NCI-H748 (cell line): ENCODE measurements at regions not wholly inside any gene's neighbourhood (a gene's known extent, or its start where the extent isn't known, plus 50 kb on each side); places are given as distances from the start of the nearest gene placed in this dataset.
A peak's percentile ranks its signal among the peaks of the same experiment; 100 is the strongest.

Experiments
- DNase-seq: peaks from one replicate; lab custom pipeline; 2025; ENCODE audit not compliant: unreplicated experiment; lab: John Stamatoyannopoulos, UW

DNA sequence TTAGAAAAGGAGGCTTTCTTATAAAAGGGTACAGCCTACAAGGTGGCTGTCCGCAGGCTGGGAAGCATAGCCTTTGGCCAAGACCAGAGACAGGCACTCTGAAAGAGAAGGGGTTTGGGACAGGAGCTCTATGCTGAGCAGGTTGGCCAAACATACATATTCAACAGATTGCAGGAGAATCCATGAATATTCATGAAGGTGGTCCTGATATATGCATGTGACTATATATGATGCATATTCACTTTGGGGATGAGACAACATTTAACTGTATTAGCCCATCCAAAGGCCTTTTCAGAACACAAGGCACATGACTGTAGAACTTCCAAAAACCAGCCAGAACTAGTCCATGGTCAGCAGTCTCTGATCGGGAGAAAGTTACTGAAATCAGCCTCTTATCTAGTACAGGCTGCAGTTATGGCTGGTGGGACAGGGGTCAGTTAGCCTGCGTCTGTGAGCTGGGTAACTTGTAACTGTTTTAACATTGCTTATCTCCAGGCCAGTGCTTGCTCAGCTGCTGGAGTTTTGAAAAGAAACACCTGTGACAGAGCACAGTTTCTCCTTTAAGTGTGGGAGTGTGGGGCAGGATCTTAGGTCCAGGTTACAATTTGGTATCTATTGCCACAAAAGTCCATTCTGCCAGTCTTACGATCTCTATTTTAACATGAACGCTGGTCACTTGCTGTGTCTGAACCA, 924.2 kb downstream of the UQCRFS1 start:
- DNase-seq = no peak

DNA sequence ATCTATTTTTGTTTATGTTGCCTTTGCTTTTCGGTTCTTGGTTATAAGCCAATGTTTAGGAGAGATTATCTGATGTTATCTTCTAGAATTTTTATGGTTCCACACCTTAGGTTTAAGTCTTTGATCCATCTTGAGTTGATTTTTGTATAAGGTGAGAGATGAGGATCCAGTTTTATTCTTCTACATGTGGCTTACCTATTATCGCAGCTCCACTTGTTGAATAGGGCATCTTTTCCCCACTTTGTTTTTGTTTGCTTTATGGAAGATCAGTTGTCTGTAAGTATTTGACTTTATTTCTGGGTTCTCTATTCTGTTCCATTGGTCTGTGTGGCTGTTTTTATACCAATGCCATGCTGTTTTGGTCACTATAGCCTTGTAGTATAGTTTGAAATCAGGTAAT, 927.0 kb downstream of the UQCRFS1 start:
- DNase-seq = no peak

DNA sequence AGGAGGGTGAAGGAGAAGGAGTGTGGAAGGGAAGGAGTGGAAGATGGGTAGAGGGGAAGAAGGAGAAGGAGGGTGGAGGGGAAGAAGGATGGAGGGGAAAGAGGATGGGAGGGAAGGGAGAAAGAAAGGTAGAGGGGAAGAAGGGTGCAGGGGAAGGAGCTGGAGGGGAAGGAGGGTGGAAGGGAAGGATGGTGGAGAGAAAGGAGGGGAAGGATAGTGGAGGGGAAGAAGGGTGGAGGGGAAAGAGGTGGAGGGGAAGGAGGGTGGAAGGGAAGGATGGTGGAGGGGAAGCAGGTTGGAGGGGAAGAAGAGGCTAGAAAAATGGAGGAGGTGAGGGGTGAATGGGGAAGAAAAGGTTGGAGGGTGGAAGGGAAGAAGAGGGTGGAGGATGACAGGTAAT, 927.9 kb downstream of the UQCRFS1 start:
- no peak for DNase-seq

DNA sequence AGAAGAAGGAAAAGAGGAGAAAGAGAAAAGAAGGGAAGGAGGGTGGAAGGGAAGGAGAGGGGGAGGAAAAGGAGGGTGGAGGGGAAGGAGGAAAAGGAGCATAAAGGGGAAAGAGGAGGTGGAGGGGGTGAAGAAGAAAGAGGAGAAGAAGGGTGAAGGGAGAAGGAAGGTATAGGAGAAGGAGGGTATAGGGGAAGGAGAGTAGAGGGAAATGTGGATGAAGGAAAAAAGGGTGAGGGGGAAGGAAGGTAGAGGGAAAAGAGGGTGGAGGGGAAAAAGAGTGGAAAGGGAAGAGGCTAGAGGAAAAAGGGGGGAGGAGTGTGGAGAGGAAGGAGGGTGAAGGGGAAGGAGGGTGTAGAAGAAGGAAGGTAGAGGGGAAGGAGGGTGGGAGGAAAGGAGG, 928.6 kb downstream of the UQCRFS1 start:
- no peak for DNase-seq

DNA sequence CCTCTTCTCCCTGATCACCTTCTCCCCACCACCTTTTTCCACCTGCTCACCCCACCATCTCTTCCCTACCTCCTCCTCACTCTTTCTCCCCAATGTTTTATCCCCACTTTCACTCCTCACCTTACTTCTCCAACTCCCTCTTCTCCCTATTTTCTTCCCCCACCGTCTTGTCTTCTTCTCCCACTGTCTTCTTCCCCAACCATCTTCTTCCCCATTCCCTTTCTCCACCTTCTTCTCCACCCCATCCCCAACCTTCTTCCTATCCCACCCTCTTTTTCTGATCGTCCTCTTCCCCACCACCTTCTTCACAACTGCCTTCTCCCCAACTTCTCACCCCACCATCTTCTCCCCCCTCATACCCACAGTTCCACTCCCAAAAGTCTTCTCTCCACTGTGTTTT, 929.4 kb downstream of the UQCRFS1 start:
- no peak for DNase-seq

DNA sequence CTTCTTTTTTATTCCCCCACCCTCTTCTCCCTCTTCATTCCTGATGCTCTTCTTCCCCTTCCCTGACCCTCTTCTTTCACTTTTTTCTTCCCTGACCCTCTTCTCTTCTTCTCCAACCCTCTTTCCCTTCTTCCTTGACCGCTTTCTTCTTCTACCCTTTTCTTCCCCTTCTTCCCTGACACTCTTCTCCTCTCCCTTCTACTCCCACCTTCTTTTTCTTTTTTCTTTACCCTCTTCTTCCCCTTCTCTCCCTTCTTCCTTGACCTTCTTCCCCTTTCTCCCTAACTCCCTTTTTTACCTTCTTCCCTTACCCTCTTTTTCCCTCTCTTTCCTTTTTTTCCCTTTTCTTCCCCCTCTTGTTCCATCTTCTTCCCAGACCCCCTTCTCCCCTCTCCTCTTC, 931.3 kb downstream of the UQCRFS1 start:
- no peak for DNase-seq

DNA sequence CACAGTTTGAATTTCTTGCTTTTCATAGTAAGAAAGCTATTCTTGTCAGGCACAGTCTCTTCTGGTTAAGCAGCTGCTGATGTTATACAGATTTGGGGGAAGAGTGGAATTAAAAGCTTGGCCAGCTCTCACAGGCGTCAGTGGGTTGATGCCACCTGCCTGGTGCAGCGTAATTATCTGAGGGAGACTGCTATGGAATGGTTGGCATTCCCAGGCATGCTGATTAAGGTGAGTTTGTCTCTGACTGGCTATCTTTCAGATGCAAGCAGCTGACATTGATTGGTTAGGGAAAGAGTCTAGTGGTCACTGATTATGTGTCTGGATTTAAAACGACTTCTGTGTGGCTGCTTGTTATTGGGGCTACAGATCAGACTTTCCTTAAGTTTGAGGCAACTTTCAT, 948.4 kb downstream of the UQCRFS1 start:
- no peak for DNase-seq

DNA sequence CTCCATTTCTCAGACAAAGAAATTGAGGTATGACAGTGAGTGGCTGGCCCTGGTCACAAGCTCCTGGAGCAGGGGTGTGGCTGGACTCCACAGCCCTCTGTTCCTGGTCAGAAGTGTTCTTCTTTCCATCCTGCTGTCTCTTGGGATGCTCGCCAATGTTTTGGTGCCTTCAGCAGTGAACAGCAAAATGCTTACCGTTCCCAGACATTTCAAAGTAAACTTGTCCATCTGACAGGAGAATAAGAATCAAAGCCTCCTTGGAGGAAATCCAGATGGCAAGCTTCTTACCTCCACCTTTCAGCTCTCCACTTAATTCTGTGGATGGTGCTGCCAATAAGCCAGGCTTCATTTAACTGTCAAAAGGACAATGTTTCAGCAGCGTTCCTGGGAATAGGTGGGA, 954.1 kb downstream of the UQCRFS1 start:
- no peak for DNase-seq

DNA sequence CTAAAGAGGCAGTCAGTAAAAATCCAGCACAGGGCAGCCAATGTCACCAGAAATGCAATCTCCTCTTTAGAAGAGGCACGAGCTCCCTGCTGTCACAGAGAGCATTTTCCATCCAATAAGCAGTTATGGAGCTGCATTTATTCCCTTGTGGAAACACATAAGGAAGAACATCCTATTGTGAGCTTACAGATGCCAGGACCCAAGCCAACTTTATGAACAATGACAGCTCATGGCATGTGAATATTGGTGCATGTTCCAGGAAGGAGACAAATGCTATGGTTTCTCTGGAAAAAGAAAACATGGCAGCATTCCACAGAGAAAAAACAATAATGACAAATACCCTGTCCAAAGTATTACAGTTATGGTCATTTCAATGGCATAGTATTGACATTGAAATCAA, 955.6 kb downstream of the UQCRFS1 start:
- DNase-seq = no peak

DNA sequence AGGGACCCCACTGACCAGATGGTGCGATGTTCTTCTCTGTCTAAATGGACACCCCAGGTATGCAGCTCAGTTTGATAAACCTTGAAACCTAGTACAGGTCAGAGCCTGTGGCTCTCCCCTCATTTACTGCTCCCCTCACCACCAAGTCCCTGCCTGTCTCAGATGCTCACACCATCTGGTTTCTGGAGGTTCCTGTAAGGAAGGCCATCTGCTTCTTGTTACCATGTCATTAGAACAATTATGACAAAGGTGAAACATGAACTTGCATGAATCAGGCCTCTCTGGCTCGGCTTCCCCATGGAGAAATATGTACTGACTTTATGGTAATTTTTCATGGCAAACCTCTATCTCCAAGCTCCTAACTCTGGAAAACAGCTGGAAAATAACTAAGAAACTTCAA, 965.7 kb downstream of the UQCRFS1 start:
- DNase-seq = no peak

DNA sequence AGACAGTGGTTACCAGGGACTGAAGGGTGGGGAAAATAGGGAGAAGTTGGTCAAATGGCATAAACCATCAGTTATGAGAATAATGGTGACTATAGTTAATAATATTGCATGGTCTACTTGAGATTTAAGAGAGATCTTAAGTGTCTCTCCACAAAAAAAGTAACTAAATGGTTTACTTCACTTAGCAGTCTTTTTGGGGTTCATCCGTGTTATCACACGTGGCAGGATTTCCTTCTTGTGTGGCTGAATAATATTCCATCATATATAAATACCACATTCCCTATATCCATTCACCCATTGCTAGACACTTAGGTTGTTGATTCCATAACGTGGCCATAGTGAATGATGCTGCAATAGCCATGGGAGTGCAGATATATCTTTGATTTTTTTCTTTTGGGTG, 967.0 kb downstream of the UQCRFS1 start:
- no peak for DNase-seq

DNA sequence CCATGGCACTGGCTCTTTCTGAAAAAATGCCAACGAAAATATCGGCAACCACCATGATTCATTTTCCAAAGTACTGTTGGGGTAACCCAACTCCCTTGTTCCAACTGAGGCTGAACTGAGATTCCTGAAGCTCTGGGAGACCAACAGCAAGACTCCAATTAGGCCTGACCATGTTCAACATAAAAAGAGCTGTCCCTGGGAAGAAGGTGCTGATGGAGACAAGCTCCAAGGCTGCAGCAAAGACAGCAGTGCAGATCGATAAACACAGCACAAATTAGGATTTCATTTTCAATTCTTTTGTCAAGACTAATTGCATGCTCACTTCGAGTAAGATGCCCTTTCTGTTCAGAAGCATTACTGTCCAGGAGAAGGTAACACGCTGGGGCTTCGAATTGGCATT, 968.0 kb downstream of the UQCRFS1 start:
- no peak for DNase-seq

DNA sequence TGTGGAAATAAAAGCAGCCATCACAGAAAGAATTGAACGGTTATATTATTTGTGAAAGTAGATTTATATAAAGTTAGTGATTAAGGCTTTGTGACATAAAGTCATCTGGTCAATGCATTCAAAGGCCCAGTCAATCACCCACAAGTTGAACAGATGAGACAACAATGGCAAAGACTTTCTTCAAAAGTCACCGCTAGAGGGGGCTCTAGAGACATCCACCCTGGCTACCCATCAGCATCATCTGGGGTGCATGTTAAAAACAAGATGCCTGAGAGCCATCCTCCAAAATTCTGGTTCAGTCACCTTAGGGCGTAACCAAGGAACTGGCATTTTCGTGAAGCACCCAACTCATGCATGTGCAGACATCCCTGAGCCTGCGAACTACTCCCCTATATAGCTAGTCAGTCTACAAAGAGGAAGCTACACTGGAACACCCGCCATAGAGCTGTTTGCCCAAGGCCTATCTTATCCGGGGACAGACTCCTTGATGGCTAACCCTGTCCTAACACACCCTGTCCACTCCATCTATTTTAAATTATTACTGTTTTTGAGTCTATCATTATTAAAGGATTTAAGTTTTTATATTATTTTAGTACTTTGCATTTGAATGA, 970.5 kb downstream of the UQCRFS1 start:
- peak; percentile 22 for DNase-seq

DNA sequence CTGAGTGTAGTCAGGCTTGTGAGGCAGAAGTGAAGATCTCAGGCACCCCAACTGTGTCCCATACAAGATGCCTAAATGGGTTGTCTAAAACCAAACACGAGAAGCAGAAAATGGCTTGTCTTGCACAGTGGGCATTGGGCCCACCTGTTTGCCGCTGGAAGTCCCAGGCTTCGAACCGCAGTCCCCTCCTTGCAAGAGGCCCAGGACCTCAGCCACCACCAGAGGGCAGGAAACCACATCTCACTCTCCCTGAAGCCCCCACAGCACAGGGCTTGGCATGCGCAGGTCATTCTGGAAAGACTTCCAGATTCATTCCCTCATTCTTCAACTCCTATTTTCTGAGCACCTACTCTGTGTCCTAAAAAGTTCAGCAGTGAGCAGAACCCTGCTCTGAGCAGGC, 973.7 kb downstream of the UQCRFS1 start:
- DNase-seq = no peak

DNA sequence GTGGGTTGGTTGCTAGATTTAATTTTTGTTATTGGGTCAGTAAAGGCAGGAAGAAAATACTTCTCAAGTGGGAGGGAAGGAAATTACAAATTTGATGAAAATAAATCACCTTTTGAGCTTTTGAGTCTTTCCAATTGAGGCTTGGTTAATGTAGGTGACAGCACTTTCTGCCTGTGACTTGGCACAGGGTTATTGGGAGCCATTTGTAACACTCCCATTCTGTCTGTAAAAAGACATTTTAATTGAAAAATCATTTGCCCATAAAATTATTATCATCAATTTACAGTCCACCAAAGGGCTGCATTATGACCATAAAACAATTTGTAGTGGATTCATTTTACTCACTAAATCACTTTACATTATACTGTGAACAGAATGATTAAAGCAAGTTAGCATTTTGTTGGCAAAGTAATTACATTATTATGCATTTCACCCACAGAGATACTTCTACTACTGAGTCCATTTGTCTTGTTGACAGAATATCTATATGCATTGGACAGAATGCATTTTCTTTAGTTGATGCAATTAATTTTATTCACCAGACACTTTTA, 974.6 kb downstream of the UQCRFS1 start:
- no peak for DNase-seq

DNA sequence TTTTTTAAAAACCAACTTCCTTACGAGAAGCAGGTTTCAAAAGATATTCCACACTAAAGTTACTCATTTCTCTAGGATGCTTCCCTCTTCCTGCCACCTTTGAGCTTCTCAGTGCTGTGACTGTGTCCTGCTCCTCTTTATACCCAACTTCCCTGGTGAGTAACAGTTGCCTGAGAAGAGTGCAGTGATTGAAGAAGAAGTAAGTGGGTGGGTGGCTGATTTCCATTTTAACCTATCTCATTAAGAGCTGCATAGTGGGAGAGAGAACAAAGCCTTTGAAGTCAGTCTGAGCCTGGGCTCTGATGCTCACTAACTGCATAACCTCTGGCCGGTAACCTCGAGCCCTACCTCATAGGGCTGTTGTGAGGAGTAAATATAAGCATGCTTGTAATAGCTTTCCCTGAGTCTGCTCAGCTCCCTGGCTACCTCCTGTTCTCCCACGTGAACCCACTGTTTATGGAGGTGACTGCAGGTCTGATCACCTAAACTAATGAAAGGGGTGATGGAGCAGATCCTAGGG, 977.3 kb downstream of the UQCRFS1 start:
- no peak for DNase-seq

DNA sequence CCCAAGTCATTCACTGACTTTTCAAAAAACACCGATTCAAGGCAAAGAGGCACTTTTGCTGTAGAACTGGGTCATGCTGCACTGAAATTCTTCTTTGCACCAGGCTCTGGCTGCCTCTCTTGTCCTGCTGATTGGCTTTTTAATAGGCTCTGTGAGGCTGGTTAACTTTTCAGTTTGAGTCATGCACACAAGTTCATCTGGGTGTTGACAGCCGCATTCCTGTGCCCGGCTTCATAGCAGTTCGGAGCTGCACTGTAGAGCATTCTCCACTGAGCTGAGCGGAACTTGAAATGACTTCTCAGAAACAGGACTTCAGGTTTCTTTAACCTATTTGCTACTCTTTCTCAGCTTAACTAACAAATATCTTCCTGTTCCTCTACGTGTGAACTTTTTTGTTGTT, 978.3 kb downstream of the UQCRFS1 start:
- no peak for DNase-seq

DNA sequence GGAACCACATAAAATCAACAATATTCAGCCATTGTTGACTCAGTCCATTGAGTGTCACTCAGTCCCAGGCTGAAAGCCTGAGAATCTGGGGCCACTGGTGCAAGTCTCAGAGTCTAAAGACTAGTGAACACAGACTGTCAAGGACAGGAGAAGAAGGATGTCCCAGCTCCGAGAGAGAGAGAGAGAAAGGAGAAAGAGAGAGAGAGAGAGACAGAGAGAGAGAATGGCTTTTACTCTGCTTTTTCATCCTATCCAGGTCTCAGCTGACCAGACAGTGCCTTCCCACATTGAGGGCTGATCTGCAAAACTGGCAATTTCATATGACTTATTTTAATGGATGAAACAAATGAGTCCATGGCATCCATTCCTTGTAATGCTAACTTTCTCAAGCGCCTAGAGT, 984.1 kb downstream of the UQCRFS1 start:
- DNase-seq = no peak

DNA sequence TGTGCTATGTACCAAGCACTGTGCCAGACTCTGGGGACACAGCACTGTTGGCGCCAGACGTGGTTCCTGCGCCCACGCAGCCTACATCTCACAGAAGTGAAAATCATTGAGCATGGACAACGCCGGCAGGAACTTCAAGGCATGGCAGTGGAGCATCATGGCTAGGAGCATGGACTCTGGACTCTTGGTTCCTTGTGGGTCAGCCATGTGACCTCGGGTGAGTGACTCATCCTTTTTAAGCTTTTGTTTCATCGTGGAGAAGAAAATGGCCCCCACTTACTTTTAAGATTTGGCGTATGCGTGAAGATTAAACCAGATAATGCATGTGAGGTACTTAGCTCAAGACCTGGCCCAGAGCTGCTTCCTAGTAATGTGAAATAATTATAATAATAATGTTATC, 988.5 kb downstream of the UQCRFS1 start:
- DNase-seq = no peak

DNA sequence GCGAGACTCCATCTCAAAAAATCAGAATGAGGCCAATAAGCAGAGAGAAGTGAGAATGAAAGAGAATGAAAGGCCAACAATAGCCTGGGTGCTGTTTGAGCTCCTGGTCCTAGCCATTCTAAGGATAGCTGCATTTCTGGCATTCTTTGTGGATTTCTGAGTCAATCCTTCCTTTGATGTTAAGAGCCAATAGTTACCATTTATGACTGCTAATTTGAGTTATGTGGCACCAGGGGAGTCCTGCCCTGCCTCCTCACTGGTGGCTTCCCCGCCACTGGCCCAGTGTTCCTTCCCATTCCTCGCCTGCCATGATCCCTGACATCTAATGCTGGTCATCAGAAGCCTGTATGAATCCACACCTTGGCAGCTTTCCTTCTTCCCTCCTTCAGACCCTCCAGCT, 991.2 kb downstream of the UQCRFS1 start:
- no peak for DNase-seq

DNA sequence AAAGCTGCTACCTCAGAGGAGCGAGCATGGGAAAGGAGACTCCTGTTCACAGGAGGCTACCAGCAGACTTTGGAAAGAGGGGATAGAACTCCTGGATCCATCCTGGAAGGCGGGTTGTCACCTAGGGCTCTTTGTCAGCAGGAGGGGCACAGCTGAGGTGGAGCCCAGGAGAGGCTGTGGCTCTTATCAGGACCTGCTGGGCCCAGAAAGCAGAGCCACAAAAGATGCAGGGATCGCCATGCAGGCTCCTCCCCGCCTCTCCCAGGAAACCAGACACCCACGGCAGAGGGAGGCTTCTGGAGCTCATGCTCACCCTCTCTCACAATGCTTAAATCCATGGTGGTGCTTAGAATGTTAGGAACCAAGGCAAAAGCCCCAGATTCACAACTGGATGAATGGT, 994.2 kb downstream of the UQCRFS1 start:
- no peak for DNase-seq

DNA sequence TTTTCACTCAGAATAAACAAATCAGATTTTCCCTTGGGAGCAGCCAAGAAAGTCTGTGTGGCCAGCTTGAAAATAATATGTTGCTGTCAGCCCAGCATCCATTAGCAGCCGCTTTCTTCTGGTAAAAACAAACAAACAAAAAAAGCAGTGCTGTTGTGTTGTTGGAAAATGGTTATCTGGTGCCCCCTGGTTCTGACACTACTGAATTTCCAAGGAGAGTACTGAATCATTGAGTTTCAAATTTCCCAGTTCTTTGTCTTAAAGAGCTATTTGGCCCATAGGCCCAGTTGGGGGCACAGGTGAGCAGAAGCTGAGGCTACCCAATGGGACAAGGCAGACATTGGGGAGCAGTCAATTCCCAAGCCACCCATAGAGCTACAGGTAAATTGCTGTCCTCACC, 995.9 kb downstream of the UQCRFS1 start:
- DNase-seq = no peak
